Natural killer cell (primary cell): ENCODE measurements at regions not wholly inside any gene's neighbourhood (a gene's known extent, or its start where the extent isn't known, plus 50 kb on each side); places are given as distances from the start of the nearest gene placed in this dataset.

Experiments used
- ATAC-seq, 3 donors: fragments of 150-1000 bp in 2 of 3; fragments of 200-7000 bp in 1 of 3; cut with Tn5 transposase; 1 replicate in 1 of 3; 2 replicates in 2 of 3; pipeline ENCODE4 v1.10.0; 2021; ENCODE audit warnings: mild to moderate bottlenecking in 2 of 3, moderate library complexity in 2 of 3
- DNase-seq, 2 donors: peaks; one replicate each; pipeline versions ENCODE4 v3.0.0 to v3.0.0-alpha.2; 2013 to 2021; ENCODE audit warnings: mixed read lengths in 1 of 2
- H3K27ac ChIP-seq: one replicate; pipeline ENCODE4 v1.5.1; 2013; ENCODE audit warnings: mild to moderate bottlenecking, low read length
- H3K27me3 ChIP-seq: one replicate; pipeline ENCODE4 v1.6.1; 2013; ENCODE audit warnings: low read length; ENCODE audit not compliant: control insufficient read depth, insufficient read depth
- H3K36me3 ChIP-seq: one replicate; pipeline ENCODE4 v1.6.1; 2013; ENCODE audit warnings: low read length; ENCODE audit not compliant: control insufficient read depth, insufficient read depth
- H3K4me1 ChIP-seq: one replicate; pipeline ENCODE4 v1.6.1; 2013; ENCODE audit warnings: low read length; ENCODE audit not compliant: control insufficient read depth, insufficient read depth
- H3K4me3 ChIP-seq: one replicate; pipeline ENCODE4 v1.5.1; 2013; ENCODE audit warnings: low read length
- H3K9me3 ChIP-seq: one replicate; pipeline ENCODE4 v1.6.1; 2013; ENCODE audit warnings: low read length; ENCODE audit not compliant: control insufficient read depth, insufficient read depth
- H3K27ac Mint-ChIP-seq, 2 donors: one replicate each; pipeline ENCODE4 v1.8.0; 2022; ENCODE audit warnings: mild to moderate bottlenecking in 2 of 2, mixed read lengths in 2 of 2, moderate library complexity in 1 of 2
- H3K27me3 Mint-ChIP-seq, 2 donors: one replicate each; pipeline ENCODE4 v1.8.0; 2022; ENCODE audit warnings: low read depth in 2 of 2, mixed read lengths in 2 of 2
- H3K36me3 Mint-ChIP-seq: one replicate; pipeline ENCODE4 v1.8.0; 2022; ENCODE audit warnings: mixed read lengths
- H3K4me1 Mint-ChIP-seq, 2 donors: one replicate each; pipeline ENCODE4 v1.8.0; 2022; ENCODE audit warnings: mixed read lengths in 2 of 2
- H3K4me3 Mint-ChIP-seq: one replicate; pipeline ENCODE4 v1.8.0; 2022; ENCODE audit warnings: mild to moderate bottlenecking, moderate library complexity, mixed read lengths
- H3K9me3 Mint-ChIP-seq, 2 donors: one replicate each; pipeline ENCODE4 v1.8.0; 2022; ENCODE audit warnings: mixed read lengths in 2 of 2
- CTCF ChIP-seq: fragments of 200-600 bp; IDR thresholded peaks from one replicate; pipeline ENCODE4 v1.8.0; 2022; ENCODE audit warnings: antibody characterized with exemption
- WGBS: methylation state at CpG from one replicate; pipeline ENCODE4 v1.1.7; 2013; ENCODE audit warnings: missing lambda C conversion rate; ENCODE audit not compliant: insufficient coverage; 5-methylcytosine and 5-hydroxymethylcytosine counted together
- intact Hi-C: fragments of 100-400 bp; cut with micrococcal nuclease; formaldehyde crosslinking; loops from one replicate; pipeline ENCODE4 v1.14.2; 2022

- DNase-seq (no peak), ATAC-seq (no peak)
- no peaks in the 10 kb centered on the region for H3K9me3 ChIP-seq
- H3K27ac ChIP-seq, result no peak overlapping the region
- no peaks in the 10 kb centered on the region for H3K36me3 ChIP-seq
- Mint-ChIP-seq H3K27ac (no peak overlapping the region), H3K9me3 (no peaks in the 10 kb centered on the region), H3K36me3 (no peaks in the 10 kb centered on the region), H3K4me1 (no peaks in the 10 kb centered on the region), H3K27me3 (peaks cover 0 to 2% of the 10 kb centered on the region in 2 donors), H3K4me3 (no peak overlapping the region)
- TF ChIP-seq CTCF, result no peak
- H3K4me1 ChIP-seq, result no peaks in the 10 kb centered on the region
- no peaks in the 10 kb centered on the region for H3K27me3 ChIP-seq
- no peak overlapping the region for H3K4me3 ChIP-seq
- intact Hi-C loops, result no loop called here
- 80% methylated on average over 5 of the region's 6 CpGs for WGBS
Observed at GRCh38 chr9:20031836-20032235, 243.0 kb upstream of the SLC24A2 start.

GRCh38 chr9:20030671-20031070 lies 241.8 kb upstream of the SLC24A2 start:
- no peak for ATAC-seq
- Histone ChIP-seq H3K9me3 (no peaks in the 10 kb centered on the region), H3K27ac (no peak overlapping the region), H3K27me3 (no peaks in the 10 kb centered on the region), H3K4me1 (no peaks in the 10 kb centered on the region), H3K4me3 (no peak overlapping the region), H3K36me3 (no peaks in the 10 kb centered on the region)
- no peaks in the 10 kb centered on the region for H3K36me3 Mint-ChIP-seq
- no peak overlapping the region for H3K4me3 Mint-ChIP-seq
- no peaks in the 10 kb centered on the region for H3K4me1 Mint-ChIP-seq
- no CpG with 5 or more reads among the region's 2 CpGs for WGBS
- no peaks in the 10 kb centered on the region for H3K9me3 Mint-ChIP-seq
- no peak for DNase-seq
- intact Hi-C loops, result no loop called here
- TF ChIP-seq CTCF, result no peak
- H3K27ac Mint-ChIP-seq, result no peak overlapping the region
- H3K27me3 Mint-ChIP-seq, result peaks cover 0 to 2% of the 10 kb centered on the region in 2 donors

DNA sequence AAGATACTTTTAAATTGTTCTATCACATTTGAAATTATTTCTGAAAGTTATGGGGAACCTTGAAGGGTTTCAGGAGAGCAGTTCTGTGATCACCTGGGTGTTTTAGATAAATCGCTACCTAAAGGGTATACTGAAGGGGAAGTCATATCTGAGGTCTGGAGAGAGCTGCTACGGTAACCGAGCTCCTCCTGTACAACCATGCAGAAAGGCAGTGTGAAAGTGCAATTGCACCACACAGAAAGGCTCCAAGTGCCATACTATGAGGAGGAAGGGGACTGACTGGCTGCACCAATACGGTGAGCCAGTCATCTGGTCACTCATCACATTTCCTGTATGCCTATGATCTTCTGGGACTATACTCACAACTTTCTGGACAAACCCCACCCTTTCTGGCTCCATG lies 241.4 kb upstream of the SLC24A2 start:
- ATAC-seq, result no peak
- Mint-ChIP-seq H3K36me3 (no peaks in the 10 kb centered on the region), H3K9me3 (no peaks in the 10 kb centered on the region), H3K4me3 (no peak overlapping the region), H3K27me3 (peaks cover 0 to 2% of the 10 kb centered on the region in 2 donors), H3K4me1 (no peaks in the 10 kb centered on the region), H3K27ac (no peak overlapping the region)
- WGBS, result 90% methylated on average over 4 of the region's 4 CpGs
- Histone ChIP-seq H3K27me3 (no peaks in the 10 kb centered on the region), H3K27ac (no peak overlapping the region), H3K9me3 (no peaks in the 10 kb centered on the region), H3K4me1 (no peaks in the 10 kb centered on the region), H3K36me3 (no peaks in the 10 kb centered on the region), H3K4me3 (no peak overlapping the region)
- DNase-seq, result no peak
- intact Hi-C loops, result no loop called here
- no peak for TF ChIP-seq CTCF

- Mint-ChIP-seq H3K4me3 (no peak overlapping the region), H3K27ac (no peak overlapping the region), H3K36me3 (no peaks in the 10 kb centered on the region), H3K4me1 (no peaks in the 10 kb centered on the region), H3K27me3 (peaks cover 0 to 2% of the 10 kb centered on the region in 2 donors), H3K9me3 (no peaks in the 10 kb centered on the region)
- DNase-seq (no peak), ATAC-seq (no peak)
- Histone ChIP-seq H3K36me3 (no peaks in the 10 kb centered on the region), H3K4me3 (no peak overlapping the region), H3K9me3 (no peaks in the 10 kb centered on the region), H3K27me3 (no peaks in the 10 kb centered on the region), H3K4me1 (no peaks in the 10 kb centered on the region), H3K27ac (no peak overlapping the region)
- TF ChIP-seq CTCF, result no peak
- 78% methylated on average over 3 of the region's 5 CpGs for WGBS
- intact Hi-C loops, result no loop called here
Observed at GRCh38 chr9:20028849-20029231, 240.0 kb upstream of the SLC24A2 start.
